RWPE2 (cell line): ENCODE measurements at regions not wholly inside any gene's neighbourhood (a gene's known extent, or its start where the extent isn't known, plus 50 kb on each side); places are given as distances from the start of the nearest gene placed in this dataset.

ENCODE experiments used
- ATAC-seq: fragments of 200-7000 bp; cut with Tn5 transposase; 3 replicates; pipeline ENCODE4 v1.9.1; 2021; ENCODE audit warnings: low read depth
- DNase-seq: peaks from one replicate; pipeline ENCODE4 v3.0.0-alpha.2; 2020; ENCODE audit warnings: low spot score
- H3K27ac ChIP-seq: fragments of 450-650 bp; 2 replicates; pipeline ENCODE4 v1.5.1; 2017; ENCODE audit warnings: mild to moderate bottlenecking; ENCODE audit not compliant: poor library complexity, severe bottlenecking
- H3K27me3 ChIP-seq: fragments of 250-450 bp; sonication (Bioruptor Pico); 2 replicates; pipeline ENCODE4 v1.5.1; 2021; ENCODE audit warnings: mild to moderate bottlenecking, moderate library complexity; ENCODE audit not compliant: insufficient read depth, poor library complexity, severe bottlenecking
- H3K36me3 ChIP-seq: fragments of 250-450 bp; sonication (Bioruptor Pico); 2 replicates; pipeline ENCODE4 v1.5.1; 2020; ENCODE audit warnings: low read depth, mild to moderate bottlenecking, moderate library complexity
- H3K4me1 ChIP-seq: fragments of 250-450 bp; sonication (Bioruptor Pico); 2 replicates; pipeline ENCODE4 v1.5.1; 2021; ENCODE audit warnings: mild to moderate bottlenecking, moderate library complexity; ENCODE audit not compliant: insufficient read depth, poor library complexity, severe bottlenecking
- H3K4me3 ChIP-seq: fragments of 250-450 bp; sonication (Bioruptor Pico); 2 replicates; pipeline ENCODE4 v1.5.1; 2021; ENCODE audit warnings: mild to moderate bottlenecking, moderate library complexity; ENCODE audit not compliant: severe bottlenecking
- H3K9me3 ChIP-seq: fragments of 250-450 bp; sonication (Bioruptor Pico); 2 replicates; pipeline ENCODE4 v1.5.1; 2021; ENCODE audit warnings: mild to moderate bottlenecking, moderate library complexity; ENCODE audit not compliant: severe bottlenecking
- CTCF ChIP-seq: fragments of 450-650 bp; IDR thresholded peaks from one replicate; pipeline ENCODE4 v1.5.1; 2017; ENCODE audit warnings: mild to moderate bottlenecking, moderate library complexity; ENCODE audit not compliant: poor library complexity, severe bottlenecking

GRCh38 chr14:85963486-85963885, 433.5 kb downstream of the FLRT2 start:
- DNase-seq (no peak), ATAC-seq (no peak)
- no peaks in the 10 kb centered on the region for H3K4me1 ChIP-seq
- H3K27me3 ChIP-seq, result peaks cover 5% of the 10 kb centered on the region
- no peaks in the 10 kb centered on the region for H3K36me3 ChIP-seq
- no peak overlapping the region for H3K4me3 ChIP-seq
- H3K9me3 ChIP-seq, result no peaks in the 10 kb centered on the region
- H3K27ac ChIP-seq, result no peak overlapping the region
- no peak for TF ChIP-seq CTCF

- Histone ChIP-seq H3K4me3 (no peak overlapping the region), H3K4me1 (no peaks in the 10 kb centered on the region), H3K36me3 (no peaks in the 10 kb centered on the region), H3K9me3 (no peaks in the 10 kb centered on the region), H3K27me3 (peaks cover 5% of the 10 kb centered on the region), H3K27ac (no peak overlapping the region)
- ATAC-seq (no peak), DNase-seq (no peak)
- TF ChIP-seq CTCF, result no peak
Measured at GRCh38 chr14:85960756-85961155, 430.8 kb downstream of the FLRT2 start.

GRCh38 chr14:85959063-85959462, 429.1 kb downstream of the FLRT2 start:
- Histone ChIP-seq H3K4me1 (no peaks in the 10 kb centered on the region), H3K36me3 (no peaks in the 10 kb centered on the region), H3K9me3 (no peaks in the 10 kb centered on the region), H3K27ac (no peak overlapping the region), H3K4me3 (no peak overlapping the region), H3K27me3 (peaks cover under 1% of the 10 kb centered on the region)
- DNase-seq (no peak), ATAC-seq (no peak)
- TF ChIP-seq CTCF, result no peak

- H3K4me1 ChIP-seq, result no peaks in the 10 kb centered on the region
- no peak for TF ChIP-seq CTCF
- ATAC-seq (no peak), DNase-seq (no peak)
- H3K9me3 ChIP-seq, result no peaks in the 10 kb centered on the region
- no peaks in the 10 kb centered on the region for H3K36me3 ChIP-seq
- no peak overlapping the region for H3K27ac ChIP-seq
- no peak overlapping the region for H3K4me3 ChIP-seq
- no peaks in the 10 kb centered on the region for H3K27me3 ChIP-seq
Measured at GRCh38 chr14:85958069-85958468, 428.1 kb downstream of the FLRT2 start.

GRCh38 chr14:85953265-85953664, 423.3 kb downstream of the FLRT2 start:
- no peak overlapping the region for H3K4me3 ChIP-seq
- no peak overlapping the region for H3K27ac ChIP-seq
- H3K36me3 ChIP-seq, result no peaks in the 10 kb centered on the region
- H3K4me1 ChIP-seq, result no peaks in the 10 kb centered on the region
- no peaks in the 10 kb centered on the region for H3K27me3 ChIP-seq
- no peak for DNase-seq
- ATAC-seq, result no peak
- no peak for TF ChIP-seq CTCF
- H3K9me3 ChIP-seq, result no peaks in the 10 kb centered on the region
